ENCODE measurements at regions not wholly inside any gene's neighbourhood (a gene's known extent, or its start where the extent isn't known, plus 50 kb on each side); places are given as distances from the start of the nearest gene placed in this dataset.

- DNase-seq (ENCODE audit: extremely low read depth in 1 of 2, low read depth in 1 of 2), result no peak
Observed at GRCh38 chr2:455913-456312, 168.0 kb upstream of the ALKAL2 start.

- no peak for DNase-seq (ENCODE audit: extremely low read depth in 1 of 2, low read depth in 1 of 2)
Observed at GRCh38 chr2:455015-455705, 167.3 kb upstream of the ALKAL2 start.

GRCh38 chr2:453132-453531 is 165.2 kb upstream of the ALKAL2 start:
- no peak for DNase-seq (ENCODE audit: extremely low read depth in 1 of 2, low read depth in 1 of 2)

- DNase-seq (ENCODE audit: extremely low read depth in 1 of 2, low read depth in 1 of 2), result no peak
Observed at GRCh38 chr2:451495-451894, 163.6 kb upstream of the ALKAL2 start.

GRCh38 chr2:449246-450067 is 161.6 kb upstream of the ALKAL2 start:
- no peak for DNase-seq (ENCODE audit: extremely low read depth in 1 of 2, low read depth in 1 of 2)

GRCh38 chr2:447902-448665 is 160.2 kb upstream of the ALKAL2 start:
- DNase-seq (ENCODE audit: extremely low read depth in 1 of 2, low read depth in 1 of 2), result no peak

- DNase-seq (ENCODE audit: extremely low read depth in 1 of 2, low read depth in 1 of 2), result no peak
Observed at GRCh38 chr2:446963-447530, 159.2 kb upstream of the ALKAL2 start.

- DNase-seq (ENCODE audit: extremely low read depth in 1 of 2, low read depth in 1 of 2), result no peak
Observed at GRCh38 chr2:446303-446874, 158.5 kb upstream of the ALKAL2 start.

GRCh38 chr2:445896-446295 is 158.0 kb upstream of the ALKAL2 start:
- DNase-seq (ENCODE audit: extremely low read depth in 1 of 2, low read depth in 1 of 2), result no peak

GRCh38 chr2:444937-445884 is 157.3 kb upstream of the ALKAL2 start:
- DNase-seq (ENCODE audit: extremely low read depth in 1 of 2, low read depth in 1 of 2), result no peak

- no peak for DNase-seq (ENCODE audit: extremely low read depth in 1 of 2, low read depth in 1 of 2)
Observed at GRCh38 chr2:443741-444140, 155.8 kb upstream of the ALKAL2 start.

- no peak for DNase-seq (ENCODE audit: extremely low read depth in 1 of 2, low read depth in 1 of 2)
Observed at GRCh38 chr2:443216-443615, 155.3 kb upstream of the ALKAL2 start.

GRCh38 chr2:441258-442022 is 153.5 kb upstream of the ALKAL2 start:
- no peak for DNase-seq (ENCODE audit: extremely low read depth in 1 of 2, low read depth in 1 of 2)

GRCh38 chr2:440403-440740 is 152.5 kb upstream of the ALKAL2 start:
- DNase-seq (ENCODE audit: extremely low read depth in 1 of 2, low read depth in 1 of 2), result no peak

GRCh38 chr2:439556-440402 is 151.9 kb upstream of the ALKAL2 start:
- DNase-seq (ENCODE audit: extremely low read depth in 1 of 2, low read depth in 1 of 2), result no peak

GRCh38 chr2:439077-439476 is 151.2 kb upstream of the ALKAL2 start:
- DNase-seq (ENCODE audit: extremely low read depth in 1 of 2, low read depth in 1 of 2), result no peak

GRCh38 chr2:437756-438393 is 150.0 kb upstream of the ALKAL2 start:
- peak; percentile 35 to 36 for DNase-seq (ENCODE audit: extremely low read depth in 1 of 2, low read depth in 1 of 2)

- DNase-seq (ENCODE audit: extremely low read depth in 1 of 2, low read depth in 1 of 2), result no peak
Observed at GRCh38 chr2:437180-437579, 149.3 kb upstream of the ALKAL2 start.
